DND-41 (cell line): ENCODE measurements at regions not wholly inside any gene's neighbourhood (a gene's known extent, or its start where the extent isn't known, plus 50 kb on each side); places are given as distances from the start of the nearest gene placed in this dataset.

ENCODE experiments used
- EZH2 ChIP-seq: IDR thresholded peaks from 3 replicates; pipeline ENCODE4 v1.6.1; 2012; ENCODE audit warnings: borderline replicate concordance, low read depth, mild to moderate bottlenecking, moderate library complexity, low read length, inconsistent platforms; ENCODE audit not compliant: severe bottlenecking
- TF ChIP-seq, protein P1 (sequence below): IDR thresholded peaks from 2 replicates; pipeline ENCODE4 v1.5.1; 2012; ENCODE audit warnings: borderline replicate concordance, low read length, moderate library complexity, mild to moderate bottlenecking; ENCODE audit not compliant: poor library complexity, severe bottlenecking; ENCODE audit errors: extremely low read depth

DNA sequence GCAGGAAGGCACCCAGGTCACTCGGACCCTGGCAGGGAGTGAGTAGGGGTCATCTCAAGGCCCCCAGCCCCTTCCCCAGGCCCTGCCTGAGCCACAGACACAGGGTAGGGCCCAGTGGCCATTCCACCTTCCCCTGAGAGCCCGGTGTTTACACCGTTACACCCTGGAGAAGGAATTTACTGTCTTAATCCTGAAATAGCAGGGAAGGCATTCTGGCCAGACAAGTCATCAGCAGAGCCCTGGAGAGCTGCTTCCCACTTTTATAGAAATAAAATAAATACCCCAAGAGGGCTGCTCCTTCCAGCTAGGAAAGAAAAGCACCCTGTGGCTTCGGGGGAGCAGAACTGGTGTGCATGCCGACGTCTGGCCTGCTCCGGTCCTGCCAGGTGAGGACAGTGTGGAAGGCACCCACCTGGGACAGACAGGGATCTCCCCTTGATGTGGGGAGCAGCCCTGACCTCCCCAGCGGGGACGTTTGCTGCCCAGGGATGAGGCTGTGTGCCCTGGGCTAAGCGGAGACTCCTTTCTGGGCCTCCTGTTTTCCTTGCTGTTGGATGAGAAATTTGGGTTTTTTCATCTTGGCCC is 180.0 kb downstream of the MN1 start:
- TF ChIP-seq, protein P1, sequence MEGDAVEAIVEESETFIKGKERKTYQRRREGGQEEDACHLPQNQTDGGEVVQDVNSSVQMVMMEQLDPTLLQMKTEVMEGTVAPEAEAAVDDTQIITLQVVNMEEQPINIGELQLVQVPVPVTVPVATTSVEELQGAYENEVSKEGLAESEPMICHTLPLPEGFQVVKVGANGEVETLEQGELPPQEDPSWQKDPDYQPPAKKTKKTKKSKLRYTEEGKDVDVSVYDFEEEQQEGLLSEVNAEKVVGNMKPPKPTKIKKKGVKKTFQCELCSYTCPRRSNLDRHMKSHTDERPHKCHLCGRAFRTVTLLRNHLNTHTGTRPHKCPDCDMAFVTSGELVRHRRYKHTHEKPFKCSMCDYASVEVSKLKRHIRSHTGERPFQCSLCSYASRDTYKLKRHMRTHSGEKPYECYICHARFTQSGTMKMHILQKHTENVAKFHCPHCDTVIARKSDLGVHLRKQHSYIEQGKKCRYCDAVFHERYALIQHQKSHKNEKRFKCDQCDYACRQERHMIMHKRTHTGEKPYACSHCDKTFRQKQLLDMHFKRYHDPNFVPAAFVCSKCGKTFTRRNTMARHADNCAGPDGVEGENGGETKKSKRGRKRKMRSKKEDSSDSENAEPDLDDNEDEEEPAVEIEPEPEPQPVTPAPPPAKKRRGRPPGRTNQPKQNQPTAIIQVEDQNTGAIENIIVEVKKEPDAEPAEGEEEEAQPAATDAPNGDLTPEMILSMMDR: no peak
- no peak for TF ChIP-seq EZH2
